Ovary (tissue), 3 donors: ENCODE measurements at regions not wholly inside any gene's neighbourhood (a gene's known extent, or its start where the extent isn't known, plus 50 kb on each side); places are given as distances from the start of the nearest gene placed in this dataset.

ENCODE experiments used
- CTCF ChIP-seq, 3 donors: fragments of 450-650 bp in 2 of 3; fragments of 200-600 bp in 1 of 3; IDR thresholded peaks; one replicate each; pipeline versions ENCODE4 v1.5.1 to v1.8.0; 2016 to 2022; ENCODE audit warnings: antibody characterized with exemption in 3 of 3, mild to moderate bottlenecking in 1 of 3
- POLR2A ChIP-seq: fragments of 450-650 bp; IDR thresholded peaks from one replicate; pipeline ENCODE4 v1.6.1; 2017; ENCODE audit warnings: antibody characterized with exemption, mild to moderate bottlenecking, moderate library complexity
- donor health status: DM: no; HTN: no; CAD: no.

GRCh38 chr16:26688105-26688504 is 378.6 kb upstream of the C16orf82 start:
- TF ChIP-seq POLR2A (no peak), CTCF (IDR thresholded peaks at IDR 0.05) (no peak)
